ENCODE measurements at regions not wholly inside any gene's neighbourhood (a gene's known extent, or its start where the extent isn't known, plus 50 kb on each side); places are given as distances from the start of the nearest gene placed in this dataset.

DNA sequence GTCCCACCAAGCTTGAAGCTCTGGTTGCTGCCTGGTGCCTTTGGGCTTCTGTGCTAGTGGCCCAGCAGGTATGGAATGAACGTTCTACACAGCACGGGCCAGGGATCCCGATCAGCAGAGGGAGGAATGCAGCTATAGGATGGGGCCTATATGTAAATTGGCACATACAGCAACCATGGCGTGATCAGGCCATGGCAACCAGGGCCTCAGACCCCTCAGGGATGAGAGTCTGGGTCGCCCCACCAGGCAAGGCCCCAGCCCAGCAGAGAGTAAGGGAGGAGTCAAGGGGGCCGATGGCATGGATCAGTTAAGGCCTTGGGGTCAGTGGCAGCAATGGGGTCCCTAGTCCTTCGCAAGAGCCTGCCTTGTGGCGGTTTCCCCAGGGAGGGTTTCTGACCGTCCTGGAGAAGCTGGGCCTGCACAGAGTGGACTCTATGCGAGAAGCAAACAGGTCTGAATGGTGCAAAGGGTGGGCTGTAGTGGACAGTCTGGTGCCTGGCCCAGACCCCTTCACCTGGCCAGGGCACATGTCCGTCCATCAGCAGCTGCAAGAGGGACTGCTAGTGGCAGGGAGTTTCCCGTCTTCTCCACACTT is 98.2 kb upstream of the SLC22A11 start:
- no peak for DNase-seq

DNA sequence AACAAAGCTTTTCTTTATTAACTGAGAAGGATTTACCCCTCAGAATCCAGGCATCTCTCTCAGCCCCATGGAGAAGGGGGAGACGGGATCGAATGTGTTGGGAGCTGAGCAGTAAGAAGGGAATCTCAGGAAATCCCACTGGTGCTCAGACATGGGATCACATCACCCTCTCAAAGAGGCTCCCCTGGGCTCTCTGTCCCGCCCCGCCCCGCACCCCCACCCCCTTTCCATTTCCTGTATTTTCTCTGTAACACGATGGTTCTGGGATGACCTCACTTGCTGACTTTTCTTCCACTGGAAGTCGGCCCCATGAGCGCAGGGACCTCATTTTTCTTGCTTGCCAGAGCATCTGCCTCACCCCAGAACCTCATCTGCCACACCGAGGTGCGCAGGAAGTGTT is 96.7 kb upstream of the SLC22A11 start:
- DNase-seq: no peak

DNA sequence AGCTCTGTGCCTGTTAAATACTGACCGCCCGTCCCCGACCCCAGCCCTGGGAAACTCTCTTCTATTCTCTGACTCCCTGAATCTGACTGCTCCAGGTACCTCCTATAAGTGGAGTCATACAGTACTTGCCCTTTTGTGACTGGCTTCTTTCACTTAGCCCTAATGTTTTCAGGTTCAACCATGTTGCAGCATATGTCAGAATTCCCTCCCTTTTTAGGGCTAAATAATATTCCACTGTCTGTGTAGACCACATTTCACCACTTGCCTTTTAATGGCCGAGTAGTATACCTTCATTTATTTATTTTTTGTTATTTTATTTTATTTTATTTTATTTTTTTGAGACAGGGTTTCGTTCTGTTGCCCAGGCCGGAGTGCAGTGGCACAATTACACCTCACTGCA is 96.1 kb upstream of the SLC22A11 start:
- no peak for DNase-seq

DNA sequence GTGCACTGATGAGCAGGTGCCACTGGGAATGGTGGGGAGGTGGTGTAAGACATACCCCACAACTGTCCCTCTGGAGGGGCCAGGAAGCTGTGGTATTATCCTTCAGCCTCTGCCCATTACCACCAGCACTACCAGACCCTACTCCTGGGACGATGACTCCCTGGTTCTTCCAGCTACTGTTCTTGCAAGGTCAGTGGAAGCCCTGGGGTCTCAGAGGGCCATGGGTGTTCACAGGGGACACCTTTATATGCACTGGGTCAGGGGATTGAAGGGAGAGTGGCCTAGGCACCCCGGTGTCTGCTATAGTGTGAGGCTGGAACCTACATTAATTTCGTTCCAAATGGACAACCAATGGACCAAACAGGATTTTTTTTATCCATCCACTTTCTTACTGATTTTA is 94.7 kb upstream of the SLC22A11 start:
- DNase-seq: no peak

DNA sequence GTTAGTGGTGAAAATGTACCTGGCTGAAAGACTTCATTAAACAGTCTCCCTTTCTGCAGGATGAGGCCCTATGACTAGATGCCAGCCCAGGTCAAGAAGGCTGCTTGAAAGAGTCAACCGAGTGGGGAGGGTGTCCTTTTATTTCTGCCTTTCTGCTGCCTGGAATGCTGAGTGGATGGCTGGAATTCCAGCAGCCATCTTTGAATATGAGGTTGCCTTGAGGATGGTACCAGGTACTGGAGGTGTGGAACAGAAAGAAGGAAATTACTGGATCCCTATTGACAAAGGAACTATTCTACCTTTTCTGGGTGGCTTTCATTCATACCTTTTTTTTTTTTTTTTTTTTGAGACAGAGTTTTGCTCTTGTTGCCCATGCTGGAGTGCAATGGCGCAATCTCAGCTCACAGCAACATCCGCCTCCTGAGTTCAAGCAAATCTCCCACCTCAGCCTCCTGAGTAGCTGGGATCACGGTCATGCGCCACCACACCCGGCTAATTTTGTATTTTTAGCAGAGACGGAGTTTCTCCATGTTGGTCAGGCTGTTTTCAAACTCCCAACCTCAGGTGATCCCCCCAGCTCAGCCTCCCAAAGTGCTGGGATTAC is 89.5 kb upstream of the SLC22A11 start:
- DNase-seq: no peak

DNA sequence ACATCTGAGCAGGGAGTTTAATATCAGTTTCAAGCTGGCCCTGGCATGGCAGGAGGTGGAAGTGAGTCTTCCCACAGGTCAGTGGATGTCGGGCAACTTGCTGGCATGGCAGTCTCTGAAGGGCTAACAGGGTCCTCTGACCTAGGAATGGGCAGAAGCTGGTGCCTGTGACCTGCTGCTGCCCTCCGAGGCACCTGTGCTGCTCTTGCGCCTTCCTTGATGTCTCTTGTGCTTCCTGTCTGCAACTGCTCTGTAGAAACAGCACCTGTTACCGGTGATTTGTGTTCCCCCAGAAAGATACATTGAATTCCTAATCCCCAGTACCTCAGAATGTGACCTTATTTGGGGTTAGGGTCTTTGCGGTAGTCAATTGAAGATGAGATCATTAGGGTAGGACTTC is 86.5 kb upstream of the SLC22A11 start:
- no peak for DNase-seq

DNA sequence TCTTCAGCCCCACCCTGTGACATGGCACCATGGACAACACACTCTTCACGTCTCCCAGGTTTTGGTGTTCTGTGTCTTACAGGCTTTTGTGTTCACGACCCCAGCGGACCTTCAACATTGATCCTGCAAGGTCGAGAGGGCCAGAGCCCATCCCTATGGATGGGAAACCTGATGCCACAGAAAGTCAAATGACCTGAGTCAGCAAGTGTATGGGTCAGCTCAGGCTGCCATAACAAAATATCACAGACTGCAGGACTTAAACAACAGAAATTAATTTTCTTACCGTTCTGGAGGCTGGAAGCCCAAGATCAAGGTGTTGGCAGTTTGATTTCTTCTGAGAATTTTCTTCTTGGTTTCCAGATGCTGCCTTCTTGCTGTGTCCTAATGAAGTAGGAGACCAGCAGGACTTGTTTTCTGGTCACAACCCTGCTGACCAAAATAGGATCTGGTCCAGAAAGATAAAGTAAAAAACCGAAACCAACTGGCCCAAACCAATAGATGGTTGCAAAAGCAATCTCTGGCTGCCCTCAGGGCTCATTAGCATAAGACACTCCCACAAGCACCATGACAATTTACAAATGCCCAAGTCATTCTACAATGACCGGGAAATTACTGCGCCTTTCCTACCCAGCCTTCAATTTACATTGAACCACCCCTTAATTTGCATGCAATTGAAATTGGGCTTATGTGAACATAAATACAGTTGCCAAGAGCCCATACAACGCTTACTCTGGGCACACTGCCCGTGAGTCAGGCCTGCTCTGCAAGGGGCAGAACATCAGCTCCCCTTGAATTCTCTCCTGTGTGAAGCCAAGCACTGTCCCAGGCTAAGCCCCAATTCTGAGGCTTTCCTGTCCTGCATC is 82.9 kb upstream of the SLC22A11 start:
- DNase-seq: no peak

DNA sequence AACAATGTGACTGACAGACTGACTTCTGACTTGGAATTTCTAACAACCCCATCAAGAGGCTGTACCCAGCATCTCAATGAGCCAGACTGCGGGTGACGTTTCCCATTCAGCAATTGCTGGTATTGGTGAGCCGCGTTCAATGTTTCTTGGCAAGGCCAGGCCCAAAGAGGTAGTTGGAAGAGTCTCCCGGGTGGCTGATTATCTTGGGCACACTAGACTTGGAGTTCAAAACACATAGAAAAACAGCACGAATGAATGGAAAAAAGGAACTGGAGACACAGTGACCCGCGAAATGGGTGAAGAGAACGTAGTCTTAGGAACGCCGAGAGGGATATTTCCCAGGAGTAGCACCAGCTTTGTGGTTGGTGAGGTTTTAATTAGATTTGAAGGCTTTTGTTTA is 81.1 kb upstream of the SLC22A11 start:
- no peak for DNase-seq

DNA sequence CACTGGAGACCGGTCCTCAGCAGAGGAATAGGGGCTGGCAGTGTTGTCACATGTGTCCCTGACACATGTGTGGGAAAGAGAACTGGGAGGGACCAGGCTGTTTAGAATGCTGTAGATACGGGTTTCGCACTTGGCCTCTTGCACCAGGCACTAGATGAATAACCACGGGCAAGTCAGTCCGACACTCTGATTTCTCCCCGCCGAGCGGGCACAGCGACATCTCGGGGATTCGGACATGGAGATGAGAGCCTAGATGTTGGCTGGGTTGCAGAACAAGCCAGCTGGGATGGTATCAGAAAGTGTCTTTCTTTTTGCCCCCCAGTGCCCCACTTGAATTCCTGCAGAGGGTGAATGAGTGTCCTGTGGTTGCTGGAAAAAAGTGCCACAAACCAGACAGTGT is 80.6 kb upstream of the SLC22A11 start:
- DNase-seq: no peak

DNA sequence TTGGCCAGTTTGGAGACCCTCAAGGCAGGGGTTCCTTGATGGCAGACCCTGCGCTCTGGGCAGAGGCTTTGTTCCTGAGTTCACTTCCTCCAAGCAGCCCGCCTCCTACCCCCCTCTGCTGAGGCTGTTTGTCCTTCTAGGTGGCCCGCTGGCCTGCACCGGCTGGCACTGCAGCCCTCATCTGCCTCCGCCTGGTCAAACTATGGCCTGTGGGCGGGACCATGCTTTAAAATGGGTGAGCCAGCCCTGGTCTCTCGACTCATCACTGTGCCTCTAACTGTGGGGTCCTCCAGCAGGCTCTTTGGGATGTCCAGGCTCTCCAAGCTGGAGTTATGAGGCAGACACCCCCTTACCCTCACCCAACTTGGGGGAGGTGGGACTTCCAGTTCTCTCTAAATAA is 78.9 kb upstream of the SLC22A11 start:
- no peak for DNase-seq

DNA sequence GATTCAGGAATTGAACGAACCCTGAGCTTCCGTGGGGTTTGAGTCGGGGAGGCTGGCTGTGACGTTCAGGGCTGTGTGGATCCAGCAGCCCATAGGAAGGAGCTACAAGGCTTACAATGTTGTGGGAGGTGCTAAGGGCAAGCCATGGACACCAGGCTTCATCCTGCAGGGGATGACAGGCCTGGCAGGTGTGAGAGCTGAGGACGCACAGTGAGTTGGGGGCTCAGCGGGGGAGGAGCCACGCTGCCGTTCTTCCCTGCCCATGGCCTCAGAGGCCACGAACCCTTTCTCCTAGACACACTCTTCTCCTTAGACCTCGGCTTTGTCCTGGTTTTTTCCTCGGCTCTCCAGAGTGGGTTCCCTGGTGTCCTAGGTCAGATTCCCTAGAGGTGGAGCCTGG is 78.1 kb upstream of the SLC22A11 start:
- DNase-seq: no peak

DNA sequence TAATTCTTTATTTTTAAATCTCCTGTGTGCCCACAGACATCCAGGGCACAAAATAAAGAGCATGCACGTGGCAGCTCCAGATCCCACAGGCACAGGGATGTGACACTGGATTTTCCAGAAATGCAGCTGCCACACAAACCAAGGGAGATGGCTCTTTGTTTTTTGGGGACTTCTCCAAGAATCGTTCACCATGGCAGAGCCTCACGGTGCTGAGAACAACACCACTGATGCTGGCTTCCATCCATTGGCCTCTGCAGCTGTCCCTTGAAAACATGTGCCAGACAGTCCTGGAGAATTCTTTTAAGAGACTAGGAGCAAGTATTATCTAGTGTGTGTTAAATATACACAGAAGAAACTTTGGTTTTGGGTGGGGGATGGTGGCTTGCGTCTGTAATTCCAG is 73.2 kb upstream of the SLC22A11 start:
- no peak for DNase-seq

DNA sequence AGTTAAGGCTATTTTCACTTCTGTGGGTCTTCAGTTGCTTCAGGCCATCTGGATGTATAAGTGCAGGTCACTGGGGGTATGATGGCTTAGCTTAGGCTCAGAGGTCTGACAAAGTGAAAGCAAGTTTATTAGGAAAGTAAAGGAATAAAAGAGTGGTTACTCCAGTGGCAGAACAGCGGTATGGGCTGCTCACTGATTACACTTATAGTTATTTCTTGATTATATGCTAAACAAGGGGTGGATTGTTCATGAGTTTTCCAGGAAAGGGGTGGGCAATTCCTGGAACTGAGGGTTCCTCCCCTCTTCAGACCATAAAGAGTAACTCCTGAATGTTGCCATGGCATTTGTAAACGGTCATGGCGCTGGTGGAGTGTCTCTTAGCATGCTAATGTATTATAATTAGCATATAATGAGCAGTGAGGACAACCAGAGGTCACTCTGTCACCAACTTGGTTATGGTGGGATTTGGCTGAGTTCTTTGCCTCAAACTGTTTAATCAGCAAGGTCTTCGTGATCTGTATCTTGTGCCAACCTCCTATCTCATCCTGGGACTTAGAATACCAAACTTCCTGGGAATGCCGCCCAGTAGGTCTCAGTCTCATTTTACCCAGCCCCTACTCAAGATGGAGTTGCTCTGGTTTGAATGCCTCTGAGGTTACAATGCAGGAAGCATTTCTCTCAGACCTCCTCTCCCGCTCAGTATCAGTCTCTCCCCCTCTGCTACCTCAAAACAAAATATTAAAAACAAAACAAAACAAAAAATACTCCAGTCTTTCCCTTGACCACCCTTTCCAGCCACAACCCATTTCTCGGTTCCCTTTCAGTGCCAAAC is 71.3 kb upstream of the SLC22A11 start:
- peak in 1 of 2 donors; percentile 59 for DNase-seq

DNA sequence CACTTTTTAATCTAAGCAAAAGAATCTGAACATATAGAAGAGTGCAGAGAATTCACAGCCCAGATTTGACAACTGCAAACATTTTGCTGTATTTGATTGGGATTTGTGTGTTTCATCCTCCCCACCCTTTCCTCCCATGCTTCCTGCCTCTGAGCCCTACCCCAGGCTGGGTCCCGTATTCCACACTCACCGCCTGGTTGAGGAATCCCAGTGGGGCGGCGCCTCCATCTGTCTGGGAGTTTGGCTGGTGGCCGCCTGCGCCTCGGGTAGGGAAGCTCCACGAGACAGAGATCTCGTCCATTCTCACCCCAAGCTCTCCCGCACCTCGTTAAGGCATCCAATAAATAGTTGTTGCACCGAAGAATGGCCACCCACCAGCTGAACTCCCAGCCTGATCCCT is 70.7 kb upstream of the SLC22A11 start:
- peak in 1 of 2 donors; percentile 60 for DNase-seq

DNA sequence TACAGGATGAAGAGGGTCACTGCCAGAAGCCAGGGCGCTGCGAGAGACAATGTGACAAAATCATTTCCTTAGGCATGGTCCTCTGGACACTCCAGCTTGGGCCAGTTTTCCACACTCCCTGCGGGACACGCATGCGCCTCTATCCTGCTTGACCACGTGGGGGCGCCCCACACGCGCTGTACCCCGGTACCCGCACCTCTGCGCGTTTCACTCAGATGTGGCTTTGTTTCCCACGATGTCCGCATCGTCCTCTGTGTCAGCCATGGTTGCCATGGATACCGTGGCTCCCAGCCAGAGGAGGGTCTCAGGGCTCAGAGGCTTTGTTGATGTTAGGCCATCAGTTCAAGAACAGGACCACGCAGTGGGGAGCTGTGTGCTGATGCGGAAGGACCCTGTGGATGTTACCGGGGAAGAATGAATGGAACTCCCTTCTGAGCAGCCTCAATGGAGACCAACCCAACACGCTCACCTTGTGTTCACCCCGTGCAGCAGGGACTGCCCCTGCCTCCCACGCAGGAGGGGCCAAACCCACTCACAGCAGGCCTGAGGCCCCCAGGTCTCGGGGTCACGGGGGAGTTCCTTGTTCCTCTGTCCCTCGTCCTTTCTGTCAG is 65.8 kb upstream of the SLC22A11 start:
- DNase-seq: peak in 1 of 2 donors; percentile 21

DNA sequence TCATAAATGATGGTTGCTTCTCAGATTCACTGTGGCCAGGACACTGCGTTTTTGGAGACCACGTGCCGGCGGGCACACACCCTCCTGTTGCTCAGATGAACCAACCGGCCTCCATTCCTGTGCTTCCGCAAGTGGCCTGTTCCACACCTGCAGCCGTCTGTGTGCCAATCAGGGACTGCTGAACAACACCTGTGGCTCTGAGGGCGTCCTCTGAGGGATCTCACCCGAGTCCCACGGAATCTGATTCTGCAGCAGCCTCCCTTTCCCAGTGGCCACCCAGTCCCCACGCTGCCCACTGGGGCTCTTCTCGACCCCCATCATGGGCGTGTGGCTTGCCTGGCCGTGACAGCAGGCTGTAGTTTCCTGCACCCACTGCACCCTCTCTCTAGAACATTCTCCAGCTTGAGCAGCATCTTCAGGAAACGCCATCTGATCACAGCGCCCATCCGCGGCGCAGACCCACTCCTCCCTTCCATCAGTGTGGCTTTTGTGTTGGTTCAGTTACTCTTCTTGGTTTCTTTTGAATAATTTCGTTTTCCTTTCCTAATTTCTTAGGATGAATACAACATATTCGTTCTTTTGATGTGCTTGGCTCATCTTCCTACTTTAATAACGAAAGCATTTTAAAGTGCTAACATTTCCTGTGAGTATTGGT is 65.1 kb upstream of the SLC22A11 start:
- no peak for DNase-seq

DNA sequence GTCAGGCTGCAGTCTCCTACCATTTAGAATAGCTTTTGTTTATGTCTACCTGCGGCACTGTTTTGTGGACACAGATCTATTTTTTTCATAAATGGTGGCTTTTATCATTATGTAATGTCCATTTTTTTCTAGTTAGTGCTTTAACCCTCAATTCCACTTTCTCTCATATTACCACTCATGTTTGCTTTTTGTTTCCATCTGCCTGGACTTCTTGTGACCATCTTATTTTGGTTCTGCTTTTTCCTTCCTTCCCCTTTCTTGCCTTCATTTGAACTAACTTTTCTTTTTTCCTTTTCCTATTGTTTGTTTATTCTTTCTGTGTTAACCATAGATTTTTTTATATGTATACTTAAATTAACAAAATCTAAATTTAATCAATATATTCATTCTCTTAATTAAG is 63.2 kb upstream of the SLC22A11 start:
- no peak for DNase-seq

DNA sequence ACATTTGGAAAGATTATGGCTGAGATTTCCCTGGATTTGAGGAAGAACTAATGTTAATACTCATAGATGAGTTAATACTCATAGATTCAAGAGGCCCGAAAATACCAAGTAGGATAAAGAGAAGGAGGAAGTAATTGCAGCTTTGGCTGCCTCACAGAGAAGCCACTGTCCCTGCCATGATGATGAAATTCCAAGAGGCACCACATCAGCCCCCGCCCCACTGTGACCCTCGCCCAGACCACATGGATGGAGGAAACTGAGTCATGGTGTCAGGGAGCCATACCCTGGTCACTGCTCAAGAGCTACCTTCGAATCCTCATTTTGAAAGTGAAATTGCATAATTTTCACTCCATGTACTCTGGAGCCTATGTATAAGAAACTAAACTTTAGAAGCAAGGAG is 57.6 kb upstream of the SLC22A11 start:
- no peak for DNase-seq

DNA sequence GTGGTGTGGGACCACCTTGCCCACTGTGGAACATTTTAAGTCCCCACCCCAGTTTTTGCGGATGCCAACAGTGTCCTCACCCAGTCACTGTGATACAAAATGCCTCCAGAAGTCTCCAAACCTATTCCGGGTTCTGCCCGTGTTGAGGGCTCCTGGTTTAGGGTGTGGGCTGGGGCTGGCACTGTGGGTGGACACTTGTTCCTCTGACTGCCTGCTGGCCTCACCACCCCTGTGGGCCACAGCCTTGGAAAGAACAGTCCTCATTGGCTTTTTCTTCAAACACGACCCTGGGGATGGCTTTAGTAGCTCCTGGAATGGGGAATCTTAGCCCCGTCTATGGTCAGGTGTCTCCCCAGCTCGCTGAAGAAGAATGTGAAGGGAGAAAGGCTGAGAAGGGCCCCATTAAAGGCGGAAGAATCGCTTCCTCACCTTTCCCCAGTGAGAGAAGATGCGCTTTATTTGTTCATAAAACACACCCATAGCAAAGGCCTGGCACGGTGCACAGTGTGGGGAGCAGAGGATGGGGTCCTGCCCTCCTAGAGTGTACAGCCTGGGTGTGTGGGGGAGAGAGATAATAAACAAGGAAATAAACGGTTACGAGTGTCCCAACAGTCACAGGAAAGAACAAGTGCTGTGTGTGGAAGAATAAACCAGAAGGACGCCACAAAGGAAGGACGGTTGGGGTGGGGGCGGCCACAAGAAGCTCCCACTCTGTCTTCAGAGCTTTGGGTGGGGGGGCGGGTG is 56.3 kb upstream of the SLC22A11 start:
- DNase-seq: no peak

DNA sequence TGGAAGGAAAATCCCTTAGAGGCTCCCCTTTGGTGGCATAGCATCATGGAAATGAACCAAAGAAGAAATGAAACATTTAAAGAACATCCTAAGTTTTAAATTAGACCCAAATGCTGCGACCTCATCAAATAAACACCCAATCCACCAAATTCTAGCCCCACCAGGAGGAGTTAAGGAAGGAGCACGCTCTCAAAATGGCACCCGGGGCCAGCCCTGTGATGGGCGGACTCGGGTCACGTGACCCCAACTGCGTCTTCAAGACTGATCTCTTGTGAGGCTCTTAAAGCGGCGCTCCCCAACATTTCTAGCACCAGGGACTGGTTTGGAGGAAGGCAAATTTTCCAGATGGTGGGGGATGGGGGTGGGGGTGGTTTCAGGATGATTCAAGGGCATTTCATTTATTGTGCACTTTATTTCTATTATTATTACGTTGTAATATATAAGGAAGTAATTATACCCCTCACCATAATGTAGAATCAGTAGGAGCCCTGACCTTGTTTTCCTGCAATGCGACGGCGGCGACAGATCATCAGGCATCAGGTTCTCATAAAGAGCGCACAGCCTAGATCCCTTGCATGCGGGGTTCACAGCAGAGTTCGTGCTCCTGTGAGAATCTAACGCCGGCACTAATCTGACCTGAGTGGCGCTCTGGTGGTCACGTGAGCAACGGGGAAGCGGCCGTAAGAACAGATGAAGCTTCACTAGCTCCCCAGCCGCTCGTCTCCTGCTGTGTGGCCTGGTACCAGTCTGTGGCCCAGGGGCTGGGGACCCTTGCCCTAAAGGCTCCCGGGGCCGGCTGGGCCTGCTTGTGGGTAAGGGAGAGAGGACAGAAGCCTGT is 55.3 kb upstream of the SLC22A11 start:
- no peak for DNase-seq

Data from right lung (tissue), 2 donors.